GM12878 (cell line): ENCODE measurements at regions not wholly inside any gene's neighbourhood (a gene's known extent, or its start where the extent isn't known, plus 50 kb on each side); places are given as distances from the start of the nearest gene placed in this dataset.

Experiments used
- ATAC-seq: fragments of 200-7000 bp; cut with Tn5 transposase; 3 replicates; pipeline ENCODE4 v1.9.1; 2020; ENCODE audit warnings: mild to moderate bottlenecking, moderate library complexity
- BruUV-seq: library from RNA; stranded (reverse); fragments of 400-500 nt; replicated peaks from 2 replicates; lab custom pipeline; 2021; lab: Mats Ljungman, UMichigan
- CTCF ChIA-PET: fragments of 300-600 bp; sonication (Branson Sonifier 250); formaldehyde crosslinking; extraction: SDS; loops from one replicate; lab custom pipeline; 2021; ENCODE audit warnings: inconsistent platforms; lab: Yijun Ruan, JAX
- POLR2A ChIA-PET: fragments of 350-600 bp; formaldehyde crosslinking; extraction: SDS; loops from one replicate; lab custom pipeline; 2021; ENCODE audit warnings: inconsistent platforms; lab: Charles Lee
- RAD21 ChIA-PET: fragments of 300-600 bp; sonication (Branson Sonifier 250); formaldehyde crosslinking; loops from one replicate; lab custom pipeline; 2023; ENCODE audit warnings: antibody characterized with exemption; ENCODE audit not compliant: unreplicated experiment; lab: Charles Lee
- SMC1A ChIA-PET: fragments of 300-600 bp; sonication (Branson Sonifier 250); formaldehyde crosslinking; loops from one replicate; lab custom pipeline; 2023; ENCODE audit not compliant: unreplicated experiment, uncharacterized antibody; lab: Charles Lee
- DNase-seq: peaks from one replicate; pipeline ENCODE4 v3.0.0-alpha.2; 2011; ENCODE audit warnings: low read depth, low spot score
- FAIRE-seq: peaks from 3 replicates; lab custom pipeline; 2011; peaks lifted over from hg19 to GRCh38; lab: Jason Lieb, UNC
- H2AFZ ChIP-seq: 2 replicates; pipeline ENCODE4 v1.6.0; 2011; ENCODE audit warnings: low read depth, low read length, control low read depth; ENCODE audit not compliant: control insufficient read depth
- H3K27ac ChIP-seq: 2 replicates; pipeline ENCODE4 v1.5.1; 2011; ENCODE audit warnings: control low read depth; ENCODE audit not compliant: control insufficient read depth, insufficient read depth
- H3K27me3 ChIP-seq, 2 experiments: replicated peaks in 1 of 2; 2 replicates each; pipeline versions ENCODE4 v1.6.0 to v1.6.1; 2011; ENCODE audit warnings: low read length in 1 of 2; ENCODE audit not compliant: control insufficient read depth in 2 of 2, insufficient read depth in 2 of 2
- H3K36me3 ChIP-seq, 2 experiments: 2 replicates each; pipeline ENCODE4 v1.5.1; 2011; ENCODE audit warnings: low read length in 1 of 2; ENCODE audit not compliant: control insufficient read depth in 2 of 2, insufficient read depth in 2 of 2
- H3K4me1 ChIP-seq: 2 replicates; pipeline ENCODE4 v1.6.1; 2011; ENCODE audit warnings: mild to moderate bottlenecking, low read length, moderate library complexity, mixed read lengths; ENCODE audit not compliant: control insufficient read depth, insufficient read depth
- H3K4me2 ChIP-seq: 2 replicates; pipeline ENCODE4 v1.6.0; 2011; ENCODE audit warnings: control low read depth; ENCODE audit not compliant: control insufficient read depth, insufficient read depth
- H3K4me3 ChIP-seq: fragments of 200-600 bp; sonication (generic); 2 replicates; pipeline ENCODE4 v1.5.1; 2016
- H3K79me2 ChIP-seq: 2 replicates; pipeline ENCODE4 v1.6.0; 2011; ENCODE audit warnings: low read length; ENCODE audit not compliant: control insufficient read depth, insufficient read depth
- H3K9ac ChIP-seq: 2 replicates; pipeline ENCODE4 v1.8.0; 2011; ENCODE audit warnings: low read length, control low read depth, mixed read lengths; ENCODE audit not compliant: control insufficient read depth, insufficient read depth
- H3K9me3 ChIP-seq: replicated peaks from 3 replicates; pipeline ENCODE4 v1.5.1; 2011; ENCODE audit warnings: mild to moderate bottlenecking, low read length; ENCODE audit not compliant: control insufficient read depth, insufficient read depth
- H4K20me1 ChIP-seq: 2 replicates; pipeline ENCODE4 v1.6.0; 2011; ENCODE audit not compliant: control insufficient read depth, insufficient read depth
- GABPA ChIP-seq: IDR thresholded peaks from 2 replicates; pipeline ENCODE4 v1.6.1; 2014; ENCODE audit warnings: antibody characterized with exemption, low read depth, mild to moderate bottlenecking, inconsistent platforms
- HDAC6 ChIP-seq: fragments of 200-600 bp; sonication (generic); IDR thresholded peaks from one replicate; pipeline ENCODE4 v1.8.0; 2017; ENCODE audit warnings: antibody characterized with exemption; ENCODE audit not compliant: unreplicated experiment
- PAX8 ChIP-seq: fragments of 450-650 bp; IDR thresholded peaks from 2 replicates; pipeline ENCODE4 v1.6.1; 2017; ENCODE audit warnings: mild to moderate bottlenecking, moderate library complexity
- PML ChIP-seq: IDR thresholded peaks from 2 replicates; pipeline ENCODE4 v1.6.1; 2012; ENCODE audit warnings: low read length, inconsistent platforms
- POLR2A ChIP-seq: IDR thresholded peaks from 2 replicates; pipeline ENCODE4 v1.6.1; 2011; ENCODE audit warnings: low read depth, mild to moderate bottlenecking, low read length
- RAD51 ChIP-seq: fragments of 450-650 bp; IDR thresholded peaks from 2 replicates; pipeline ENCODE4 v1.6.1; 2016; ENCODE audit warnings: moderate library complexity, mild to moderate bottlenecking, inconsistent platforms
- SMARCA5 ChIP-seq: fragments of 450-650 bp; IDR thresholded peaks from 2 replicates; pipeline ENCODE4 v1.6.1; 2017; ENCODE audit warnings: mild to moderate bottlenecking
- SREBF1 ChIP-seq: IDR thresholded peaks from 2 replicates; pipeline ENCODE4 v1.6.1; 2012; ENCODE audit warnings: mild to moderate bottlenecking, low read length
- STAT1 ChIP-seq: fragments of 450-650 bp; conservative IDR thresholded peaks from 2 replicates; pipeline ENCODE4 v1.6.1; 2014; ENCODE audit warnings: antibody characterized with exemption, mild to moderate bottlenecking
- ZNF207 ChIP-seq: fragments of 450-650 bp; IDR thresholded peaks from 2 replicates; pipeline ENCODE4 v1.6.1; 2014; ENCODE audit warnings: antibody characterized with exemption, mild to moderate bottlenecking, borderline replicate concordance
- ZNF217 ChIP-seq: fragments of 450-650 bp; IDR thresholded peaks from 2 replicates; pipeline ENCODE4 v1.6.1; 2017; ENCODE audit warnings: antibody characterized with exemption, mild to moderate bottlenecking
- WGBS: methylation state at CpG from one replicate; pipeline ENCODE4 v1.1.6; 2016; ENCODE audit warnings: low lambda C conversion rate; ENCODE audit not compliant: insufficient replicate concordance, insufficient coverage; ENCODE audit errors: missing lambda C conversion rate; 5-methylcytosine and 5-hydroxymethylcytosine counted together
- in situ Hi-C: fragments of 300-500 bp; cut with MboI; formaldehyde crosslinking; loops from 9 replicates; pipeline ENCODE4 v1.14.3; 2018; ENCODE audit warnings: mixed read lengths
- intact Hi-C: fragments of 100-400 bp; cut with micrococcal nuclease; formaldehyde crosslinking; loops from one replicate; pipeline ENCODE4 v1.14.2; 2022; ENCODE audit not compliant: unreplicated experiment
- TF ChIP-seq, protein P1 (sequence below): fragments of 450-650 bp; formaldehyde crosslinking; IDR thresholded peaks from 2 replicates; pipeline ENCODE4 v1.5.0; 2022; ENCODE audit warnings: mild to moderate bottlenecking, missing genetic modification characterization
- TF ChIP-seq, protein P2 (sequence below): fragments of 450-650 bp; IDR thresholded peaks from 2 replicates; pipeline ENCODE4 v1.6.1; 2017; ENCODE audit warnings: low read depth, mild to moderate bottlenecking, moderate library complexity
- TF ChIP-seq, protein P3 (sequence below): fragments of 150-350 bp; IDR thresholded peaks from 2 replicates; pipeline ENCODE4 v1.6.1; 2016; ENCODE audit warnings: low read depth, low read length
- TF ChIP-seq, protein P4 (sequence below): IDR thresholded peaks from 2 replicates; pipeline ENCODE4 v1.6.1; 2012; ENCODE audit warnings: low read depth, low read length, improper control_type of control experiment
- TF ChIP-seq, protein P5 (sequence below): IDR thresholded peaks from 2 replicates; pipeline ENCODE4 v1.6.1; 2012; ENCODE audit warnings: low read length, inconsistent platforms

DNA sequence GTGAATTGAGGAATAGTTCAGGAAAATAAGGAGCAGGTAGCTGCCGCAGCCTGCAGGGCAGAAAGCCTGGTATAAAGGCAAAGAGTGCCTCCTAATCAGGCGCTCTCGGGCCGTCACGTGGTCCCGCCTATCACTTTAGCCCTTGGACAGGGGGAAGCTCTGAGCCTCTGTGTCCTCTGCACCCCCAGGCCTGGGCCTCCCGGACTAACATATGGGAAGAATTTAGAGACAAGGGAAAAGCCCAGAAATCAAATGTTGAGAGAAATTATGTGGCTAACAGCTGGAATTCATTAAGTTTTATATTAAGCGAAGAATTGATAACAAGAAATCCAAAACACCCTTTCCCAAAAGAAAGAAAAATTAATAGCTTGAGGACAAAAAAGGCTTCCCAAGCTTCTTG, 417.7 kb downstream of the ATP23 start:
- no peaks in the 10 kb centered on the region for H4K20me1 ChIP-seq
- no peak overlapping the region for H3K9ac ChIP-seq
- ChIA-PET RAD21 (no interaction called here), SMC1A (interaction anchor here (0.7 to 1.4 kb wide), 3 partner anchors 24 to 86 kb away, joined by 3 to 4 read pairs (median 3); no protein-coding TSS in a partner anchor), POLR2A (interaction anchor here (1.1 kb wide), 1 partner anchor 8 kb away, joined by 3 read pairs; no protein-coding TSS in a partner anchor), CTCF (interaction anchor here (1.0 to 2.5 kb wide), 3 partner anchors 10 to 85 kb away, joined by 3 to 8 read pairs (median 6); no protein-coding TSS in a partner anchor)
- no peak for ATAC-seq
- H3K79me2 ChIP-seq = no peaks in the 10 kb centered on the region
- H3K27me3 ChIP-seq = no peaks in the 10 kb centered on the region
- no peaks in the 10 kb centered on the region for H3K36me3 ChIP-seq
- BruUV-seq = no TSS peak
- TF ChIP-seq, protein P1, sequence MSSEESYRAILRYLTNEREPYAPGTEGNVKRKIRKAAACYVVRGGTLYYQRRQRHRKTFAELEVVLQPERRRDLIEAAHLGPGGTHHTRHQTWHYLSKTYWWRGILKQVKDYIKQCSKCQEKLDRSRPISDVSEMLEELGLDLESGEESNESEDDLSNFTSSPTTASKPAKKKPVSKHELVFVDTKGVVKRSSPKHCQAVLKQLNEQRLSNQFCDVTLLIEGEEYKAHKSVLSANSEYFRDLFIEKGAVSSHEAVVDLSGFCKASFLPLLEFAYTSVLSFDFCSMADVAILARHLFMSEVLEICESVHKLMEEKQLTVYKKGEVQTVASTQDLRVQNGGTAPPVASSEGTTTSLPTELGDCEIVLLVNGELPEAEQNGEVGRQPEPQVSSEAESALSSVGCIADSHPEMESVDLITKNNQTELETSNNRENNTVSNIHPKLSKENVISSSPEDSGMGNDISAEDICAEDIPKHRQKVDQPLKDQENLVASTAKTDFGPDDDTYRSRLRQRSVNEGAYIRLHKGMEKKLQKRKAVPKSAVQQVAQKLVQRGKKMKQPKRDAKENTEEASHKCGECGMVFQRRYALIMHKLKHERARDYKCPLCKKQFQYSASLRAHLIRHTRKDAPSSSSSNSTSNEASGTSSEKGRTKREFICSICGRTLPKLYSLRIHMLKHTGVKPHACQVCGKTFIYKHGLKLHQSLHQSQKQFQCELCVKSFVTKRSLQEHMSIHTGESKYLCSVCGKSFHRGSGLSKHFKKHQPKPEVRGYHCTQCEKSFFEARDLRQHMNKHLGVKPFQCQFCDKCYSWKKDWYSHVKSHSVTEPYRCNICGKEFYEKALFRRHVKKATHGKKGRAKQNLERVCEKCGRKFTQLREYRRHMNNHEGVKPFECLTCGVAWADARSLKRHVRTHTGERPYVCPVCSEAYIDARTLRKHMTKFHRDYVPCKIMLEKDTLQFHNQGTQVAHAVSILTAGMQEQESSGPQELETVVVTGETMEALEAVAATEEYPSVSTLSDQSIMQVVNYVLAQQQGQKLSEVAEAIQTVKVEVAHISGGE = no peak
- TF ChIP-seq PML (no peak), SMARCA5 (no peak), STAT1 (no peak), HDAC6 (no peak), POLR2A (no peak), ZNF217 (no peak), GABPA (no peak), RAD51 (no peak), SREBF1 (no peak), PAX8 (no peak), ZNF207 (no peak)
- TF ChIP-seq, protein P2, sequence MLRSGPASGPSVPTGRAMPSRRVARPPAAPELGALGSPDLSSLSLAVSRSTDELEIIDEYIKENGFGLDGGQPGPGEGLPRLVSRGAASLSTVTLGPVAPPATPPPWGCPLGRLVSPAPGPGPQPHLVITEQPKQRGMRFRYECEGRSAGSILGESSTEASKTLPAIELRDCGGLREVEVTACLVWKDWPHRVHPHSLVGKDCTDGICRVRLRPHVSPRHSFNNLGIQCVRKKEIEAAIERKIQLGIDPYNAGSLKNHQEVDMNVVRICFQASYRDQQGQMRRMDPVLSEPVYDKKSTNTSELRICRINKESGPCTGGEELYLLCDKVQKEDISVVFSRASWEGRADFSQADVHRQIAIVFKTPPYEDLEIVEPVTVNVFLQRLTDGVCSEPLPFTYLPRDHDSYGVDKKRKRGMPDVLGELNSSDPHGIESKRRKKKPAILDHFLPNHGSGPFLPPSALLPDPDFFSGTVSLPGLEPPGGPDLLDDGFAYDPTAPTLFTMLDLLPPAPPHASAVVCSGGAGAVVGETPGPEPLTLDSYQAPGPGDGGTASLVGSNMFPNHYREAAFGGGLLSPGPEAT = no peak
- TF ChIP-seq, protein P3, sequence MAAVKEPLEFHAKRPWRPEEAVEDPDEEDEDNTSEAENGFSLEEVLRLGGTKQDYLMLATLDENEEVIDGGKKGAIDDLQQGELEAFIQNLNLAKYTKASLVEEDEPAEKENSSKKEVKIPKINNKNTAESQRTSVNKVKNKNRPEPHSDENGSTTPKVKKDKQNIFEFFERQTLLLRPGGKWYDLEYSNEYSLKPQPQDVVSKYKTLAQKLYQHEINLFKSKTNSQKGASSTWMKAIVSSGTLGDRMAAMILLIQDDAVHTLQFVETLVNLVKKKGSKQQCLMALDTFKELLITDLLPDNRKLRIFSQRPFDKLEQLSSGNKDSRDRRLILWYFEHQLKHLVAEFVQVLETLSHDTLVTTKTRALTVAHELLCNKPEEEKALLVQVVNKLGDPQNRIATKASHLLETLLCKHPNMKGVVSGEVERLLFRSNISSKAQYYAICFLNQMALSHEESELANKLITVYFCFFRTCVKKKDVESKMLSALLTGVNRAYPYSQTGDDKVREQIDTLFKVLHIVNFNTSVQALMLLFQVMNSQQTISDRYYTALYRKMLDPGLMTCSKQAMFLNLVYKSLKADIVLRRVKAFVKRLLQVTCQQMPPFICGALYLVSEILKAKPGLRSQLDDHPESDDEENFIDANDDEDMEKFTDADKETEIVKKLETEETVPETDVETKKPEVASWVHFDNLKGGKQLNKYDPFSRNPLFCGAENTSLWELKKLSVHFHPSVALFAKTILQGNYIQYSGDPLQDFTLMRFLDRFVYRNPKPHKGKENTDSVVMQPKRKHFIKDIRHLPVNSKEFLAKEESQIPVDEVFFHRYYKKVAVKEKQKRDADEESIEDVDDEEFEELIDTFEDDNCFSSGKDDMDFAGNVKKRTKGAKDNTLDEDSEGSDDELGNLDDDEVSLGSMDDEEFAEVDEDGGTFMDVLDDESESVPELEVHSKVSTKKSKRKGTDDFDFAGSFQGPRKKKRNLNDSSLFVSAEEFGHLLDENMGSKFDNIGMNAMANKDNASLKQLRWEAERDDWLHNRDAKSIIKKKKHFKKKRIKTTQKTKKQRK = no peak
- TF ChIP-seq, protein P4, sequence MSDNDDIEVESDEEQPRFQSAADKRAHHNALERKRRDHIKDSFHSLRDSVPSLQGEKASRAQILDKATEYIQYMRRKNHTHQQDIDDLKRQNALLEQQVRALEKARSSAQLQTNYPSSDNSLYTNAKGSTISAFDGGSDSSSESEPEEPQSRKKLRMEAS = no peak
- TF ChIP-seq, protein P5, sequence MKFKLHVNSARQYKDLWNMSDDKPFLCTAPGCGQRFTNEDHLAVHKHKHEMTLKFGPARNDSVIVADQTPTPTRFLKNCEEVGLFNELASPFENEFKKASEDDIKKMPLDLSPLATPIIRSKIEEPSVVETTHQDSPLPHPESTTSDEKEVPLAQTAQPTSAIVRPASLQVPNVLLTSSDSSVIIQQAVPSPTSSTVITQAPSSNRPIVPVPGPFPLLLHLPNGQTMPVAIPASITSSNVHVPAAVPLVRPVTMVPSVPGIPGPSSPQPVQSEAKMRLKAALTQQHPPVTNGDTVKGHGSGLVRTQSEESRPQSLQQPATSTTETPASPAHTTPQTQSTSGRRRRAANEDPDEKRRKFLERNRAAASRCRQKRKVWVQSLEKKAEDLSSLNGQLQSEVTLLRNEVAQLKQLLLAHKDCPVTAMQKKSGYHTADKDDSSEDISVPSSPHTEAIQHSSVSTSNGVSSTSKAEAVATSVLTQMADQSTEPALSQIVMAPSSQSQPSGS = no peak
- H3K27ac ChIP-seq = no peak overlapping the region
- no peaks in the 10 kb centered on the region for H3K9me3 ChIP-seq
- H2AFZ ChIP-seq = no peak overlapping the region
- intact Hi-C loops (no loop called here), in situ Hi-C loops (no loop called here)
- DNase-seq = no peak
- H3K4me1 ChIP-seq = no peaks in the 10 kb centered on the region
- H3K4me3 ChIP-seq = no peak overlapping the region
- H3K4me2 ChIP-seq = no peak overlapping the region
- WGBS = 54% methylated on average over 8 of the region's 8 CpGs
- FAIRE-seq = no peak
